ENCODE measurements at regions not wholly inside any gene's neighbourhood (a gene's known extent, or its start where the extent isn't known, plus 50 kb on each side); places are given as distances from the start of the nearest gene placed in this dataset.

- TF ChIP-seq POLR2A (IDR thresholded peaks at IDR 0.05; ENCODE audit: insufficient read depth in 1 of 2, low read depth in 2 of 2, low read length in 2 of 2) (no peak), FOXC1 (CRISPR knock-in tag; IDR thresholded peaks at IDR 0.05; ENCODE audit: borderline replicate concordance) (no peak), ZNF782 (CRISPR knock-in tag; IDR thresholded peaks at IDR 0.05; ENCODE audit: borderline replicate concordance) (no peak), KDM4B (CRISPR knock-in tag; IDR thresholded peaks at IDR 0.05) (no peak)
Observed at GRCh38 chr14:39668449-39668848, 236.2 kb upstream of the FBXO33 start.

Measured in HepG2 (cell line).